K562 (cell line): ENCODE measurements at regions not wholly inside any gene's neighbourhood (a gene's known extent, or its start where the extent isn't known, plus 50 kb on each side); places are given as distances from the start of the nearest gene placed in this dataset.

Experiments used
- ATAC-seq: fragments of 200-7000 bp; cut with Tn5 transposase; 3 replicates; pipeline ENCODE4 v1.9.1; 2020; ENCODE audit warnings: moderate library complexity
- BruUV-seq: library from RNA; stranded (reverse); fragments of 400-500 nt; replicated peaks from 2 replicates; lab custom pipeline; 2021; lab: Mats Ljungman, UMichigan
- CTCF ChIA-PET: fragments of 300-600 bp; formaldehyde crosslinking; extraction: SDS; loops from one replicate; lab custom pipeline; 2021; ENCODE audit warnings: low intra/inter-chr PET ratio; lab: Yijun Ruan, JAX
- POLR2A ChIA-PET: fragments of 300-600, 350-650 bp; sonication (Branson Sonifier 250); formaldehyde crosslinking; extraction: SDS; loops from one replicate; lab custom pipeline; 2021; ENCODE audit warnings: antibody characterized with exemption, inconsistent platforms; lab: Yijun Ruan, JAX
- DNase-seq, 4 experiments: peaks; one replicate each; pipeline versions ENCODE4 v3.0.0 to v3.0.0-alpha.2; 2011 to 2018; ENCODE audit warnings: low spot score in 3 of 4, mixed read lengths in 3 of 4; ENCODE audit errors: extremely low read depth in 1 of 4
- FAIRE-seq: peaks from 2 replicates; lab custom pipeline; 2011; peaks lifted over from hg19 to GRCh38; lab: Jason Lieb, UNC
- H2AFZ ChIP-seq: 2 replicates; pipeline ENCODE4 v1.6.0; 2011; ENCODE audit warnings: low read depth, low read length, control low read depth, inconsistent platforms
- H3K27ac ChIP-seq: fragments of 200-600 bp; 3 replicates; pipeline ENCODE4 v1.8.0; 2011; ENCODE audit warnings: low read depth, mild to moderate bottlenecking, control low read depth, inconsistent platforms, low read length, moderate library complexity, mixed read lengths; ENCODE audit errors: extremely low read depth
- H3K27me3 ChIP-seq, 2 experiments: fragments of 300-600 bp in 1 of 2; 2 replicates in 1 of 2; 3 replicates in 1 of 2; pipeline versions ENCODE4 v1.6.0 to v1.8.0; 2011; ENCODE audit warnings: inconsistent platforms in 2 of 2, low read length in 2 of 2, mild to moderate bottlenecking in 1 of 2, mixed read lengths in 1 of 2, moderate library complexity in 1 of 2; ENCODE audit not compliant: control insufficient read depth in 2 of 2, insufficient read depth in 2 of 2
- H3K36me3 ChIP-seq: fragments of 300-600 bp; 3 replicates; pipeline ENCODE4 v1.8.0; 2011; ENCODE audit warnings: mild to moderate bottlenecking, low read length, inconsistent platforms; ENCODE audit not compliant: control insufficient read depth, insufficient read depth
- H3K4me1 ChIP-seq, 2 experiments: fragments of 200-600 bp in 1 of 2; replicated peaks in 1 of 2; 2 replicates in 1 of 2; 3 replicates in 1 of 2; pipeline versions ENCODE4 v1.5.1 to v1.8.0; 2011; ENCODE audit warnings: inconsistent platforms in 2 of 2, low read length in 2 of 2, mild to moderate bottlenecking in 1 of 2, mixed read lengths in 1 of 2, moderate library complexity in 1 of 2; ENCODE audit not compliant: control insufficient read depth in 2 of 2, insufficient read depth in 2 of 2
- H3K4me2 ChIP-seq: 2 replicates; pipeline ENCODE4 v1.6.1; 2011; ENCODE audit warnings: low read length, control low read depth, inconsistent platforms, mixed read lengths; ENCODE audit not compliant: insufficient read depth
- H3K4me3 ChIP-seq: fragments of 200-600 bp; sonication (generic), shearing (Covaris generic); 2 replicates; pipeline ENCODE4 v1.5.1; 2016; ENCODE audit warnings: control low read depth, inconsistent platforms
- H3K79me2 ChIP-seq: fragments of 200-600 bp; 3 replicates; pipeline ENCODE4 v1.8.0; 2011; ENCODE audit warnings: low read length, inconsistent platforms; ENCODE audit not compliant: control insufficient read depth, insufficient read depth
- H3K9ac ChIP-seq, 2 experiments: 2 replicates each; pipeline versions ENCODE4 v1.6.0 to v1.6.1; 2011; ENCODE audit warnings: low read depth in 2 of 2, low read length in 2 of 2, control low read depth in 1 of 2, inconsistent platforms in 1 of 2, mild to moderate bottlenecking in 1 of 2, mixed read lengths in 1 of 2; ENCODE audit not compliant: insufficient read depth in 1 of 2
- H3K9me1 ChIP-seq: one replicate; pipeline ENCODE4 v1.6.0; 2011; ENCODE audit warnings: inconsistent platforms, mild to moderate bottlenecking, low read length, moderate library complexity; ENCODE audit not compliant: control insufficient read depth, insufficient read depth
- H3K9me3 ChIP-seq: replicated peaks from 2 replicates; pipeline ENCODE4 v1.5.1; 2011; ENCODE audit warnings: low read depth, low read length, inconsistent platforms; ENCODE audit not compliant: control insufficient read depth, insufficient read depth
- H4K20me1 ChIP-seq: replicated peaks from 2 replicates; pipeline ENCODE4 v1.6.1; 2011; ENCODE audit warnings: low read length, inconsistent platforms, mixed read lengths; ENCODE audit not compliant: control insufficient read depth, insufficient read depth
- BRD4 ChIP-seq: fragments of 200-600 bp; sonication (generic); IDR thresholded peaks from 2 replicates; pipeline ENCODE4 v1.6.1; 2017; ENCODE audit warnings: inconsistent platforms
- CCAR2 ChIP-seq: fragments of 200-400 bp; formaldehyde crosslinking; IDR thresholded peaks from 2 replicates; pipeline ENCODE4 v1.6.1; 2017; ENCODE audit warnings: mild to moderate bottlenecking, low read depth, low read length
- ESRRB ChIP-seq: fragments of 250-450 bp; sonication (Bioruptor Pico); IDR thresholded peaks from 2 replicates; pipeline ENCODE4 v1.5.0; 2020; ENCODE audit warnings: mild to moderate bottlenecking, moderate library complexity, borderline replicate concordance
- FOXK2 ChIP-seq, 2 experiments: fragments of 450-650 bp; IDR thresholded peaks in 1 of 2; conservative IDR thresholded peaks in 1 of 2; 2 replicates each; pipeline ENCODE4 v1.6.1; 2016; ENCODE audit warnings: low read depth in 2 of 2, mild to moderate bottlenecking in 1 of 2
- GATA2 ChIP-seq: sonication (generic); formaldehyde crosslinking; IDR thresholded peaks from 2 replicates; pipeline ENCODE4 v1.4.0; 2020; ENCODE audit warnings: mild to moderate bottlenecking, missing genetic modification reagents
- HDAC8 ChIP-seq: fragments of 450-650 bp; IDR thresholded peaks from 2 replicates; pipeline ENCODE4 v1.6.1; 2016; ENCODE audit warnings: mild to moderate bottlenecking, missing genetic modification characterization, moderate library complexity, missing compliant biosample characterization
- KAT2B ChIP-seq: IDR thresholded peaks from one replicate; pipeline ENCODE4 v1.6.1; 2012; ENCODE audit warnings: low read depth, mild to moderate bottlenecking, control low read depth, inconsistent platforms, low read length, moderate library complexity
- MCM5 ChIP-seq: fragments of 450-650 bp; IDR thresholded peaks from 2 replicates; pipeline ENCODE4 v1.6.1; 2016; ENCODE audit warnings: low read depth
- U2AF1 ChIP-seq: fragments of 200-400 bp; formaldehyde crosslinking; optimal IDR thresholded peaks from 2 replicates; pipeline ENCODE3; 2017; ENCODE audit warnings: mild to moderate bottlenecking, low read depth, low read length, moderate library complexity
- ZNF263 ChIP-seq: sonication (generic); formaldehyde crosslinking; IDR thresholded peaks from 2 replicates; pipeline ENCODE4 v1.8.0; 2022; ENCODE audit warnings: mild to moderate bottlenecking, missing genetic modification reagents, borderline replicate concordance
- WGBS: fragments of 100-300 bp; shearing (Covaris generic); methylation state at CpG from one replicate; pipeline ENCODE4 v1.1.6; 2016; ENCODE audit warnings: low coverage, mixed read lengths; ENCODE audit not compliant: insufficient coverage; ENCODE audit errors: missing lambda C conversion rate; 5-methylcytosine and 5-hydroxymethylcytosine counted together
- in situ Hi-C: fragments of 300-500 bp; cut with MboI; formaldehyde crosslinking; loops from 4 replicates; pipeline ENCODE4 v1.15.0; 2018; ENCODE audit warnings: inconsistent platforms, mixed read lengths
- intact Hi-C: fragments of 100-400 bp; cut with micrococcal nuclease; formaldehyde crosslinking; loops from 2 replicates; pipeline ENCODE4 v1.14.2; 2022
- TF ChIP-seq, protein P1 (sequence below): fragments of 450-650 bp; IDR thresholded peaks from one replicate; pipeline ENCODE4 v1.6.1; 2018; ENCODE audit warnings: mild to moderate bottlenecking, moderate library complexity; ENCODE audit not compliant: partially characterized antibody

DNA sequence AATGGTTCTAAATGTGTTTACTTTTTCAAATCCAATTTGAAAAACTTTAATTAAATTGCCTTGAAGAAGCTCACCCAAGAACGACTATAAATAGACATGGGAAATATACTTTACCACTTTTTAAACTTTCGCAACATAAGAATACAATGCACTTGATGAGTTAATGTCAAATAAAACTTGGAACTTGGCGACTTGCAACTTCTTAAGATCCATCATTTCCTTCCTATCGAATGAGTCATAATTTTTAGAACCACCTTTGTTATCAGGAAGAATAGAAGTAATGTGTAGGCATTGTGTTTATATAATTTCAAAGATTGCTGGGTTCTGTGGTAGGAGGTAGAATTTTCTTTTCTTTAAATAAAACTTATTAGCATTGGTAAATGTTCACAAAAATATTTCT, 1417.4 kb upstream of the FLRT2 start:
- Histone ChIP-seq H4K20me1 (no peaks in the 10 kb centered on the region), H3K27ac (no peak overlapping the region), H3K9me3 (no peaks in the 10 kb centered on the region), H3K79me2 (no peaks in the 10 kb centered on the region), H3K36me3 (no peaks in the 10 kb centered on the region), H3K9me1 (no peaks in the 10 kb centered on the region), H3K9ac (no peak overlapping the region), H3K27me3 (no peaks in the 10 kb centered on the region), H3K4me1 (no peaks in the 10 kb centered on the region)
- ChIA-PET POLR2A (no interaction called here), CTCF (interaction anchor here (0.7 kb wide), 1 partner anchor 1539 kb away, joined by 3 read pairs; no protein-coding TSS in a partner anchor)
- ATAC-seq (no peak), DNase-seq (no peak)
- intact Hi-C loops = no loop called here
- TF ChIP-seq MCM5 (no peak), ESRRB (no peak), GATA2 (no peak), HDAC8 (no peak)
- TF ChIP-seq, protein P1, sequence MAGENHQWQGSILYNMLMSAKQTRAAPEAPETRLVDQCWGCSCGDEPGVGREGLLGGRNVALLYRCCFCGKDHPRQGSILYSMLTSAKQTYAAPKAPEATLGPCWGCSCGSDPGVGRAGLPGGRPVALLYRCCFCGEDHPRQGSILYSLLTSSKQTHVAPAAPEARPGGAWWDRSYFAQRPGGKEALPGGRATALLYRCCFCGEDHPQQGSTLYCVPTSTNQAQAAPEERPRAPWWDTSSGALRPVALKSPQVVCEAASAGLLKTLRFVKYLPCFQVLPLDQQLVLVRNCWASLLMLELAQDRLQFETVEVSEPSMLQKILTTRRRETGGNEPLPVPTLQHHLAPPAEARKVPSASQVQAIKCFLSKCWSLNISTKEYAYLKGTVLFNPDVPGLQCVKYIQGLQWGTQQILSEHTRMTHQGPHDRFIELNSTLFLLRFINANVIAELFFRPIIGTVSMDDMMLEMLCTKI = no peak
- TF ChIP-seq, all 486 proteins: peak for 0
- in situ Hi-C loops = no loop called here
- WGBS = 0% methylated on average over 3 of the region's 4 CpGs
- Histone ChIP-seq H3K4me3 (no peak overlapping the region), H2AFZ (no peak overlapping the region), H3K4me2 (no peak overlapping the region)
- BruUV-seq = no TSS peak
- FAIRE-seq = no peak

DNA sequence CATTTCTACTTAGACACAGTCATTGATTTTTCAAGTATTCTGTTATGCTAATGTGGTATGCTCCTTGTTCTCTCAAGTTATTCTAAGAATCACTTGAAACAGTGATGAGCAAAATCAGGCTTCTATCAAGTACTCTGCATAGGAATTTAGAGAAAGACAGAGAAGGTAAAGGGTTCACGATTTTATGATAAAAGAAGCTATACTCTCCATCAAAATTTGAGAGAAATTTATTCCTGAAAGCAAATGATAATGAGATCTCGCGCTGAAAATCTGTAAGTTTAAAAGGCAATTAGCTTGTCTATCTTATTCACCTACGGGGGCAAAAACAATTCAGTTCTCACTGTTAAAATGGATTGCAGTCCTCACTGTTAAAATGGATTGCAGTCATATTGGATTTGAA, 1404.3 kb upstream of the FLRT2 start:
- Histone ChIP-seq H3K4me2 (no peak overlapping the region), H3K36me3 (no peaks in the 10 kb centered on the region), H3K79me2 (no peaks in the 10 kb centered on the region), H3K9me3 (no peaks in the 10 kb centered on the region), H3K27me3 (no peaks in the 10 kb centered on the region), H3K27ac (no peak overlapping the region), H4K20me1 (no peaks in the 10 kb centered on the region), H3K4me3 (no peak overlapping the region), H2AFZ (no peak overlapping the region), H3K9me1 (no peaks in the 10 kb centered on the region), H3K4me1 (no peaks in the 10 kb centered on the region), H3K9ac (no peak overlapping the region)
- no peak for DNase-seq
- FAIRE-seq = no peak
- ChIA-PET POLR2A (no interaction called here), CTCF (no interaction called here)
- 0% methylated on average over 4 of the region's 4 CpGs for WGBS
- no peak for ATAC-seq
- in situ Hi-C loops (no loop called here), intact Hi-C loops (no loop called here)
- no TSS peak for BruUV-seq
- TF ChIP-seq KAT2B (no peak), BRD4 (no peak), CCAR2 (no peak), ZNF263 (CRISPR knock-in tag) (no peak), U2AF1 (no peak), FOXK2 (conservative IDR thresholded peaks at IDR 0.05 in 1 of 2, IDR thresholded peaks at IDR 0.05 in 1 of 2; ENCODE audit: low read depth in 2 of 2) (no peak)
